Panc1 (cell line): ENCODE measurements at regions not wholly inside any gene's neighbourhood (a gene's known extent, or its start where the extent isn't known, plus 50 kb on each side); places are given as distances from the start of the nearest gene placed in this dataset.

ENCODE experiments used
- ATAC-seq: fragments of 200-7000 bp; cut with Tn5 transposase; 2 replicates; pipeline ENCODE4 v1.9.1; 2020; ENCODE audit warnings: mild to moderate bottlenecking, moderate library complexity
- BruUV-seq: library from RNA; stranded (reverse); fragments of 400-500 nt; replicated peaks from 2 replicates; lab custom pipeline; 2021; lab: Mats Ljungman, UMichigan
- CTCF ChIA-PET: fragments of 300-600 bp; sonication (Branson Sonifier 250); formaldehyde crosslinking; loops from one replicate; lab custom pipeline; 2022; ENCODE audit warnings: antibody characterized with exemption; lab: Charles Lee
- POLR2A ChIA-PET: fragments of 300-600 bp; sonication (Branson Sonifier 250); formaldehyde crosslinking; loops from one replicate; lab custom pipeline; 2022; ENCODE audit warnings: antibody characterized with exemption; lab: Charles Lee
- DNase-seq: peaks from one replicate; pipeline ENCODE4 v3.0.0-alpha.2; 2010; ENCODE audit warnings: low read depth, low spot score
- H3K27ac ChIP-seq: 2 replicates; pipeline ENCODE4 v1.5.1; 2011; ENCODE audit warnings: mild to moderate bottlenecking, low read length, inconsistent platforms
- H3K27me3 ChIP-seq: fragments of 200-500 bp; sonication (Bioruptor generic); 2 replicates; pipeline ENCODE4 v1.6.0; 2014; ENCODE audit warnings: low read length, inconsistent platforms; ENCODE audit not compliant: control insufficient read depth, insufficient read depth
- H3K36me3 ChIP-seq: fragments of 200-500 bp; sonication (Bioruptor generic); 2 replicates; pipeline ENCODE4 v1.5.1; 2014; ENCODE audit warnings: inconsistent platforms, mild to moderate bottlenecking, low read length, moderate library complexity; ENCODE audit not compliant: control insufficient read depth, insufficient read depth
- H3K4me1 ChIP-seq: 2 replicates; pipeline ENCODE4 v1.5.1; 2011; ENCODE audit warnings: inconsistent platforms, mild to moderate bottlenecking, low read length, moderate library complexity; ENCODE audit not compliant: control insufficient read depth, insufficient read depth
- H3K4me3 ChIP-seq, 2 experiments: 2 replicates each; pipeline ENCODE4 v1.5.1; 2011 to 2012; ENCODE audit warnings: low read depth in 2 of 2, low read length in 2 of 2, mild to moderate bottlenecking in 2 of 2, inconsistent platforms in 1 of 2, moderate library complexity in 1 of 2
- H3K9me3 ChIP-seq: fragments of 200-500 bp; sonication (Bioruptor generic); 2 replicates; pipeline ENCODE4 v1.5.1; 2014; ENCODE audit warnings: low read depth, mild to moderate bottlenecking, inconsistent platforms, low read length, moderate library complexity; ENCODE audit not compliant: control insufficient read depth, insufficient read depth
- CTCF ChIP-seq: fragments of 450-650 bp; IDR thresholded peaks from 2 replicates; pipeline ENCODE4 v1.5.1; 2017; ENCODE audit warnings: mild to moderate bottlenecking
- POLR2AphosphoS5 ChIP-seq: IDR thresholded peaks from 2 replicates; pipeline ENCODE4 v1.6.1; 2012; ENCODE audit warnings: mild to moderate bottlenecking, low read depth, low read length, moderate library complexity
- REST ChIP-seq, 2 experiments: IDR thresholded peaks; 2 replicates each; pipeline ENCODE4 v1.6.1; 2011 to 2012; ENCODE audit warnings: low read depth in 2 of 2, control low read depth in 1 of 2, low read length in 1 of 2, mild to moderate bottlenecking in 1 of 2, moderate library complexity in 1 of 2; ENCODE audit not compliant: insufficient read depth in 1 of 2
- SIN3A ChIP-seq: IDR thresholded peaks from 2 replicates; pipeline ENCODE4 v1.6.1; 2012; ENCODE audit warnings: low read depth, mild to moderate bottlenecking, low read length, moderate library complexity, borderline replicate concordance; ENCODE audit not compliant: insufficient read depth
- TCF7L2 ChIP-seq: IDR thresholded peaks from 2 replicates; pipeline ENCODE4 v1.6.1; 2011; ENCODE audit warnings: mild to moderate bottlenecking, low read depth, low read length, inconsistent platforms
- in situ Hi-C: cut with HindIII; loops from 2 replicates; pipeline ENCODE4 v1.10.0; 2016; ENCODE audit warnings: low sequenced_read_pairs, low pct_unique_long_range_greater_than_20kb
- intact Hi-C: fragments of 100-400 bp; cut with micrococcal nuclease; formaldehyde crosslinking; loops from one replicate; pipeline ENCODE4 v1.10.0; 2022; ENCODE audit not compliant: unreplicated experiment

- in situ Hi-C loops (no loop called here), intact Hi-C loops (no loop called here)
- no TSS peak for BruUV-seq
- Histone ChIP-seq H3K36me3 (no peaks in the 10 kb centered on the region), H3K4me1 (no peaks in the 10 kb centered on the region), H3K9me3 (no peaks in the 10 kb centered on the region), H3K27ac (no peak overlapping the region), H3K4me3 (no peak overlapping the region), H3K27me3 (no peaks in the 10 kb centered on the region)
- ATAC-seq (no peak), DNase-seq (no peak)
- CTCF ChIA-PET, result no interaction called here
- POLR2A ChIA-PET, result no interaction called here
- TF ChIP-seq POLR2AphosphoS5 (no peak), TCF7L2 (no peak)
These were observed 363.9 kb upstream of the CDH5 start for GRCh38 chr16:66002601-66003000.

GRCh38 chr16:66001432-66001831, 365.1 kb upstream of the CDH5 start:
- ChIA-PET POLR2A (no interaction called here), CTCF (no interaction called here)
- no peaks in the 10 kb centered on the region for H3K9me3 ChIP-seq
- H3K4me3 ChIP-seq, result no peak overlapping the region
- intact Hi-C loops (no loop called here), in situ Hi-C loops (no loop called here)
- DNase-seq, result no peak
- no peak for ATAC-seq
- no peaks in the 10 kb centered on the region for H3K27me3 ChIP-seq
- no TSS peak for BruUV-seq
- no peak for TF ChIP-seq SIN3A
- TF ChIP-seq POLR2AphosphoS5, result no peak
- TF ChIP-seq CTCF, result no peak
- no peak for TF ChIP-seq TCF7L2
- no peak for TF ChIP-seq REST (IDR thresholded peaks at IDR 0.05; ENCODE audit: insufficient read depth in 1 of 2, low read depth in 2 of 2, low read length in 1 of 2)
- H3K36me3 ChIP-seq, result no peaks in the 10 kb centered on the region
- no peak overlapping the region for H3K27ac ChIP-seq
- no peaks in the 10 kb centered on the region for H3K4me1 ChIP-seq

- DNase-seq, result no peak
- in situ Hi-C loops (no loop called here), intact Hi-C loops (no loop called here)
- Histone ChIP-seq H3K9me3 (no peaks in the 10 kb centered on the region), H3K27ac (no peak overlapping the region), H3K4me3 (no peak overlapping the region), H3K36me3 (no peaks in the 10 kb centered on the region), H3K27me3 (no peaks in the 10 kb centered on the region), H3K4me1 (no peaks in the 10 kb centered on the region)
- BruUV-seq, result no TSS peak
- CTCF ChIA-PET, result no interaction called here
- TF ChIP-seq SIN3A (no peak), TCF7L2 (no peak), POLR2AphosphoS5 (no peak), REST (IDR thresholded peaks at IDR 0.05; ENCODE audit: insufficient read depth in 1 of 2, low read depth in 2 of 2, low read length in 1 of 2) (no peak), CTCF (no peak)
- POLR2A ChIA-PET, result no interaction called here
- ATAC-seq, result no peak
These were observed 368.0 kb upstream of the CDH5 start for GRCh38 chr16:65998443-65998842.
